ENCODE measurements at regions not wholly inside any gene's neighbourhood (a gene's known extent, or its start where the extent isn't known, plus 50 kb on each side); places are given as distances from the start of the nearest gene placed in this dataset.
"Not testable (repeated sequence)": the region's sequence is repeated elsewhere in the genome, so short reads cannot be mapped to it uniquely, and the experiment has no call there.

GRCh38 chr15:62272290-62272689 is 107.2 kb upstream of the C2CD4B start:
- no peak for DNase-seq

GRCh38 chr15:62275831-62276230 is 110.7 kb upstream of the C2CD4B start:
- no peak for DNase-seq

DNA sequence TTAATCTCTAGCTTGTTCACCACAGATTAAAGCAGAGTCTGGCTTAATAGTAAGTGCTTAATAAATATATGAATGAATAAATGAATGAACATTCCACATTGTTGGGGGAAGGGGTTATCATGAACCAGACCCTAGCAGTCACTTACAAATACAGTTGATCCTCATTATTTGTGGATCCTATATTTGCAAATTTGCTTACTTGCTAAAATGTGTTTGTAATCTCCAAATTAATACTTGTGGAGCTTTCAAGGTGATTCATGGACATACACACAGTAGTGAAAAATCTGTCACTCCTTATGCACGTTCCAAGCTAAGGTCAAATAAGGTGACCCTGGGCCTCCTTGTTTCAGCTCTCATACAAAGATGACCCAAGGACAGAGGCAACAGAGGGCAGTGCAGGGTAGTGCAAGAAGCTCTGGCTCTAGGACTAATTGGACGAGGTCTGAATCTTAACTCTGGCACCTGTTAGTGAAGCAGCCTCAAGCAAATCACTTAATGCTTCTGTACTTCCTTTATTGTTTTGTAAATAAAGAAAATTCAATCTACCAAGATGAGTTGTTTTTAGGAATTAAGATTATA is 112.8 kb upstream of the C2CD4B start:
- DNase-seq = no peak

DNA sequence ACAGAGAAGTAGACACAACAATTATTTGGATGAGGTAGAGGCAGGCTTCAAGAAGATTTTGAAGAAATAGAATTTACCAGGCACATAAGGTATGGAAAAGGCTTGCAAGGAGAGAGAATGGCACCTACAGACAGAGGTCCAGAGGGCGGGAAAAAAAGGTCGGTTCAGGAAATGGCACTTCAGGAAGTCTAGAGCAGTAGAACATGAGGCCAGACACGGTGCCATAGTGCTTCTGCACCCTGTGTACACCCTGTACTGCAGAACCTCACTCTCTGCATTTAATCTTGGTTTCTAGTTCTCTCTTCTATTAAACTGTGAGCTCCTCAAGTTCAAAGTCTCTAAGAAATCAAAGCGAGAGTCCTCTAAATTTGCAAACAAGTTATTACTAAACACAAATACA is 113.4 kb upstream of the C2CD4B start:
- DNase-seq = no peak

GRCh38 chr15:62279041-62279440 is 114.0 kb upstream of the C2CD4B start:
- DNase-seq = no peak

DNA sequence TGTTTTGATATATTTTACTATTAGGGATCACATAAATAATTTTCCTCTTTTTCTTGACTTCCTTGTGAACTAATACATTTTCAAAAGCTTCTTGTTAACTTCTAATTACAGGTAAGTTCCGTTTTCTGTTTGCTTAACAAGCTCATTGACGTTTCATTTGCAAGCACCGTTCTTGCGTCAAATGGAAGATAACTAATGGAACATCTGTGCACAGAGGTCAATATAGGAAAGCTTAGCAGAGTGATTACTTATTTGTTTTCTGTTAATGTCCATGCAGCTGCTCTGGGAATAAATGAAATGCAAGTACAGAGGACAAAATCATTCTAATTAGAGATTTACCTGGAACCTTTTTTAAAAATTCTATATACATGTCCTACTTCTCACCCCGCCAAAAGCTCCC is 115.5 kb upstream of the C2CD4B start:
- peak; percentile 49 for DNase-seq

DNA sequence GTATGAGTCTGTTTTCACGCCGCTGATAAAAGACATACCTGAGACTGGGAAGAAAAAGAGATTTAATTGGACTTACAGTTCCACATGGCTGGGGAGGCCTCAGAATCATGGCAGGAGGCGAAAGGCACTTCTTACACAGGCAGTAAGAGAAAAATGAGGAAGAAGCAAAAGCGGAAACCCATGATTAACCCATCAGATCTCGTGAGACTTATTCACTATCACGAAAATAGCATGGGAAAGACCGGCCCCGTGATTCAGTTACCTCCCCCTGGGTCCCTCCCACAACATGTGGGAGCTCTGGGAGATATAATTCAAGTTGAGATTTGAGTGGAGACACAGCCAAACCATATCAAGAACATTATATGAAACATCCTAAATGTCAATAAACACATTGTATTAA is 116.7 kb upstream of the C2CD4B start:
- DNase-seq = not testable (repeated sequence)

DNA sequence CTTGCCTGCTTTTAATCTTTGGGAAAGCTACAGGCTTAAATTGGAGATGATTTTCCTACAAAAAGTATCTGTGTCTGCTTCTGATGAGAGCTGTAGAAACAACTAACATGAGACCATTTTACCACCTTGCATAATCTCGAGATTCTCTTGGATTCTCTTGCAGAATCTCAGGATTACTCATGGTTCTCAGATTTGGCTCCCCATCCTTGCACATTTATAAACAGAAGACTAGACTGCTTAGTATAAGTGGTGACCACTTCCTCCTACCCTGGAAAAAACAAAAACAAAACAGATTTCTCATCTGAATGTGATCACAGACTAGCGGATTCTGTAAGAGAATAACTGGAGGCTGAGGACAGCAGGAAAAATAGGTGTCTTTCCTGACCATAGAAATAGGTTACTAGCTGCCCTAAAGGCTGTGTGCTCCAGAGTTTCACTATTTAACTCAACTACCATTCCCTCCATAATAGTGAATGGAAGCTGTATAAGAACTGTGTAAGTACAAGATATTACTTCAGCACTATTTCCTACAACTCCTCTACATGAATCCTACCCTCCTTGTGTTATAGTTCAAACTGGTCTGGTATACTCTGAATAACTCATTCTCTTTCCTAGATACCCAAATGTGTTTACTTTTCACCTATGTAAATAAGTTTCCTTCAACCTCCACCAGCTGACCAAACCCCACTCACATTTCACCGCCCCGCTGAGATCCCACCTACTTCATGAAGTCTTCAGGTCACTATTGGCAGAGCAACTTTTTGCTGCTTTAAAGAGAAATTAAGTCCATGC is 122.2 kb upstream of the C2CD4B start:
- DNase-seq = peak; percentile 43

GRCh38 chr15:62288361-62289017 is 123.4 kb upstream of the C2CD4B start:
- DNase-seq = no peak

GRCh38 chr15:62291262-62291661 is 126.2 kb upstream of the C2CD4B start:
- DNase-seq = no peak

DNA sequence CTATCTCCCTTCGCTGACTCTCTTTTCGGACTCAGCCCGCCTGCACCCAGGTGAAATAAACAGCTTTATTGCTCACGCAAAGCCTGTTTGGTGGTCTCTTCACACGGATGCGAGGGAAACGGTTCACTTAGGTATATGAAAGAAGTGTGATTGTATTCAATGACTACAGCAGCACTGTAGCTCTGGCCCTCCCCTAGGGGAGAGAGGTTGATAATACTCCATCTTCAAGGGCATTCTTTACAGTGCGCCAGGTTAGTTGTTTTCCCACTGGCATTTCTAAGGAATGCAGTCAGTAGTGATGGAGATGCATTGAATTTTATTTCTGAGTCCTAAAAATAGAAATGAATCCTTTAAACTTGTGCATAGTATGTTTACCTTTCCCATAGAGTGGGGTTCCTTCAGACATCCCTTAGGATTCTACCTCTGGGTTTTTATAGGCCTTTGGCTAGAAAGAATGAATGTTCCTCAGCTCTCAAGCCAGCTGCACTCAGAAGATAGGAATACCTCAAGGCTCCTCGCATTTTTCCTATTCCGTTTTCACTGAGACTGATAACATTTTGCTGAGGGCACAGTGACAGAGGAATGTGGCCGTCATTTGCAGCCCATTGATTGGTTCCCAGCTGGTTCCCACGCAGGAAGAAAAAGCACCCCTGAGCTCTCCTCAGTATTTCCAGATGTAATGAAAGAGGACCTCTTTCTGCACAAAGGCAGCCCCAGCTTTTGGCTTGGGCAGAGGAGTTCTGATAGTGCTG is 131.8 kb upstream of the C2CD4B start:
- no peak for DNase-seq

- no peak for DNase-seq
Measured at GRCh38 chr15:62297522-62297921, 132.4 kb upstream of the C2CD4B start.

- no peak for DNase-seq
Measured at GRCh38 chr15:62297933-62298332, 132.8 kb upstream of the C2CD4B start.

GRCh38 chr15:62298811-62299210 is 133.7 kb upstream of the C2CD4B start:
- no peak for DNase-seq

DNA sequence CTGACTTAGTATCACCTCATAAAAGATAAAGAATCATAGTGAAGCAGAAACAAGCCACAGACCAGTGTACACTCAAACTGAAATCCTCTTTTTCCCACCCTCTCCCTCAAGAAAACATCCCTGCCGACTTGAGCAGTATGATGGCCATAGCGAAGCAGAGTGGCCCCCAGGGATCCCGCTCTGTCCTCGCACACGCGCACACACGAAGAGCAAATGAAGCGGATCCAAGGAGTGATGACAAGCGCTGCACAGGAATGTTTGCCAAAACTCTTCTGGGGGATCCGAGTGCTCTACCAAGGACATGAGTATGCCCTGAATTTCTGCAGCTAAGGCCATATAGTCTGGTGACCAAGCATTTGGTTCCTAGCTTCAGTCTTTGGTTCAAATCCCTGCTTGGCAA is 134.5 kb upstream of the C2CD4B start:
- DNase-seq = no peak

DNA sequence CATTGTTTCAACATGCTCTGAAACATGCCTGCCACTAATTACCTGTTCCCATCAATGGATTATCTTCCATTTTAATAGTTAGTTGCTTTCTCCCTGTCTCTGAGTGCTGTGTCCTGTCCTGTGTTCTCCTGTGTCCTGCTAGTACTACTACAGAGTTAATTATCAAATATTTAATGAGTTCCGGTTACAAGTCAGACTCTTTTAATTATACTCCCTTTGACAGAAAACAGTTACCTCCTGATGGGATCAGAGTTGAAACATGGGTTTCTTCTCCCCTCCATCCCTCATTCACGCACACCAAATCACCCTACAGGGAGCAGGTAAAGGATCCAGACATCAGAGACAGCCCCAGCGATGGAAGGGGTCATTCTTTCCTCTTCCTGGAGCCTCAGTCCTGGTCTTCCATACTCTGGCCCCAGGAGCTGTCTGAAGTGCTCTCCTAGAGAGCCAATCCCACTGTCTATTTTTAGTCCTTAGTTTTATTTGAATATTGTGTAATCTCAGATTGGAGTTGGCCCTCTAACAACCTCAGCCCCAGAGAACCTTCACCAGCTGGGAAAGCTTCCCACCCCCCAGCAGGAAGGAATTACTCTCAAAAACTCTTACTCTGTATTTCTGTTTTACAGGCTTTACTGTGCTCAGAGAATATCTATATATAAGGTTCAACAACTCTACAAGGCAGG is 137.0 kb upstream of the C2CD4B start:
- DNase-seq = no peak

DNA sequence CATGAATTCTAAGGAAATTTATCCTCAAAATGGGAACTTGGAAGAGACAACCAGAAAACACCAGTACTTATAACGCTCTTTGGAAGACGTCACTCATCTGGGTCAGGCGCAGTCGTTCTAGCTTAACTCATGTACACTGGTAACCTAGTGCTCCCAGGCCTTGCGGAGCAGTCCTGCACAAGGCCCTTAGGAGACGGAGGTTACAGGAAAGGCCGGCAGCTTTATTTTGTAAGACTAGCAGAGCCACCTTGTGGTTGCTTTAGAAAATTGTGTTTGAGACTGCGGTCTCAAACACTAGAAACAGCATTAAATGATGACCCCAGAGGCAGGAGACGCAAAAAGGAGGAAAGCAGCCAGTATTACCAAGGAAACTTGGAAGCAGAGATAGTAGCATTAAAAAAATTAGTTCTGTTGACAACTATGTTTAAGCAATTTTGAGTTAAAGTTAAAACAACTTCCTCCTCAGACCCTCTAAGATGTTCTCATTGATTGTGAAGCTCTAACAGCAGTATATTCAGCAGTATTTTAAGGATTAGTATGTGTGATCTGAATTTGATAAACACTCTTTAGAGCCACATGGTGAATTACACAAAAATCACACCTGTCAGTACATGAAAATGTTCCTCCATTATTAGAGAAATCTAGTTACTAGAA is 141.9 kb upstream of the C2CD4B start:
- DNase-seq = peak; percentile 75

DNA sequence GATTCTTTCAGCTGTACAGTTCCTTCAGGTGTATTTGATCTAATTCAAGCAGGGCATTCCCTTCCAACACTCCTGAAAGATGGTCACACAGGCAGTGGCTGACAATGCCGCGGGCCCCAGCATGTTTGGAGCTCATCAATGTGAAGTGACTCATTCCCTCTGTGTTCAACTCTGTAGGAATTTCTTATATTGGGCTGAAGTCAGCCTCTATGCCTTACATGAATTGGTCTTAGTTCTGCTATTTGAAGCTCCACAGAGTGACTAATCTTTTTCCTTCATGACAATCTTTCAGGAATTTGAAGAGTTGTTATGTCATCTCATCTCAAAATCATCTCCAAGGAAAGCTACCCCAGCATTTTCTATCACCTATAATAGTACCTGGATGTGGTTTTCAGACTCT is 142.5 kb upstream of the C2CD4B start:
- no peak for DNase-seq

GRCh38 chr15:62316413-62317060 is 151.5 kb upstream of the C2CD4B start:
- DNase-seq = no peak

- DNase-seq = no peak
Measured at GRCh38 chr15:62320259-62320658, 155.2 kb upstream of the C2CD4B start.

DNA sequence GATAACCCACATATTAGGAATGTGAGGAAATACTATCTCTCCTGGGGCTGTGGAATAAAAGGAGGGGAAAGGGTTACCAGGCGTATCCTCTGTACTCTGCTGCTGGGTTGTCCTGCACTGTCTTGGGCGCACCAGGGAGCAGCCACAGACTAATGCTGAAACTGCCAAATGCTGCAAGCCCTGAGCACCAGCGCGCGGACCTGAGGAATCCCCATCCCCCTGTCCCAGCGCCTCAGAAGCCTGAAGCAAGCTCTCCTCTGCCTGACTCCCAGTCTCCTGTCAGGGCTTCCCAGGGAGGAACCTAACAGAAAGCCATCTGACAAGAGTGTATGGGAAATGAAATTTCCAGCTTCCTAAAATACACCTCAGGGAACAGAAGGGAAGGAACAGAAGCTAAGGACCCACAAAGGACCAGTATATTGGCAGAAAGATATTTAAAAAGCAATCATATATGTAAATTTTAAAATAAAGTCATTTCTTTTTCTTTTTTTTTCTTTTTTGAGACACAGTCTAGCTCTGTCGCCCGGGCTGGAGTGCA is 158.3 kb upstream of the C2CD4B start:
- no peak for DNase-seq

DNA sequence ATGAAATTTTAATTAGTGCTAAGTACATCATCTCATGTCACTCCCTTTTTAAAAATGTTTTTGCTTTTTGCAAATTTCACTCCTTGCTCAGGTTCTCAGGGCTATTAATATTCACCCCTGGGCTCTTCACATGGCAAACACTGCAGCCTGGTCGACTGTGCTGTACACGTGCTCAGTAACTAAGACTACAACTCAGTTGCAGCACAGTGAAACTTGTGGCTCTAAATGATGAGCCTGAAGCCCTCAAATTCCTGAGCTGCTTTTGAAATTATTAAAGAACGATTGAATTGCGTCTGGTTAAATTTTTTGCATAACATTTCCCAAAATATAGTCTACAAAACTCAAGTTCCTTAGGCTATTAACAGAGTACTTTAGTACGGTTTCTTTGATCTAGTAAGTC is 159.3 kb upstream of the C2CD4B start:
- DNase-seq = no peak

Data from NCI-H510A treated with DMSO at 0.1 percent for 48 hours (cell line).